ENCODE measurements at regions not wholly inside any gene's neighbourhood (a gene's known extent, or its start where the extent isn't known, plus 50 kb on each side); places are given as distances from the start of the nearest gene placed in this dataset.

GRCh38 chr4:157895205-157895604 lies 277.6 kb downstream of the GASK1B start:
- 81% methylated on average over 4 of the region's 4 CpGs for WGBS

GRCh38 chr4:157889788-157890187 lies 283.0 kb downstream of the GASK1B start:
- no peak for DNase-seq (ENCODE audit: low spot score)
- no peaks in the 10 kb centered on the region for H3K9me3 ChIP-seq (ENCODE audit: control insufficient read depth in 4 of 4, low read length in 3 of 4)
- no peak overlapping the region for H3K4me3 ChIP-seq (ENCODE audit: low read depth in 1 of 3, low read length in 3 of 3)
- H3K27ac ChIP-seq (ENCODE audit: low read depth in 1 of 2, low read length in 2 of 2), result no peak overlapping the region
- 86% methylated on average over 2 of the region's 2 CpGs for WGBS
- no peak overlapping the region for H3K9ac ChIP-seq (ENCODE audit: low read depth in 1 of 2, low read length in 2 of 2)
- H3K36me3 ChIP-seq (ENCODE audit: control insufficient read depth in 4 of 4, insufficient read depth in 3 of 4, low read depth in 1 of 4, low read length in 3 of 4), result no peaks in the 10 kb centered on the region
- H3K4me1 ChIP-seq (ENCODE audit: control insufficient read depth in 4 of 4, insufficient read depth in 4 of 4, low read length in 3 of 4), result no peaks in the 10 kb centered on the region
- H3K27me3 ChIP-seq (ENCODE audit: control insufficient read depth in 4 of 4, insufficient read depth in 4 of 4, low read length in 3 of 4), result no peaks in the 10 kb centered on the region
- TF ChIP-seq NR2F2 (IDR thresholded peaks at IDR 0.05) (no peak), RAD21 (IDR thresholded peaks at IDR 0.05) (no peak), HNF4G (IDR thresholded peaks at IDR 0.05) (no peak), CTCF (IDR thresholded peaks at IDR 0.05; ENCODE audit: low read depth, low read length, missing input control) (no peak), ATF3 (IDR thresholded peaks at IDR 0.05) (no peak), EGR1 (IDR thresholded peaks at IDR 0.05; ENCODE audit: low read depth in 2 of 2) (no peak), RXRA (IDR thresholded peaks at IDR 0.05) (no peak), FOXA2 (IDR thresholded peaks at IDR 0.05) (no peak), SP1 (IDR thresholded peaks at IDR 0.05) (no peak), FOXA1 (IDR thresholded peaks at IDR 0.05) (no peak)

More at GRCh38 chr4:157895205-157895604, 277.6 kb downstream of the GASK1B start:
- no peaks in the 10 kb centered on the region for H3K9me3 ChIP-seq (ENCODE audit: control insufficient read depth in 4 of 4, low read length in 3 of 4)
- no peaks in the 10 kb centered on the region for H3K4me1 ChIP-seq (ENCODE audit: control insufficient read depth in 4 of 4, insufficient read depth in 4 of 4, low read length in 3 of 4)
- H3K27me3 ChIP-seq (ENCODE audit: control insufficient read depth in 4 of 4, insufficient read depth in 4 of 4, low read length in 3 of 4), result no peaks in the 10 kb centered on the region
- no peak overlapping the region for H3K9ac ChIP-seq (ENCODE audit: low read depth in 1 of 2, low read length in 2 of 2)
- no peak overlapping the region for H3K27ac ChIP-seq (ENCODE audit: low read depth in 1 of 2, low read length in 2 of 2)
- DNase-seq (ENCODE audit: low spot score), result no peak
- no peak overlapping the region for H3K4me3 ChIP-seq (ENCODE audit: low read depth in 1 of 3, low read length in 3 of 3)
- H3K36me3 ChIP-seq (ENCODE audit: control insufficient read depth in 4 of 4, insufficient read depth in 3 of 4, low read depth in 1 of 4, low read length in 3 of 4), result no peaks in the 10 kb centered on the region
- TF ChIP-seq GABPA (IDR thresholded peaks at IDR 0.05 in 1 of 2, conservative IDR thresholded peaks at IDR 0.05 in 1 of 2), result no peak
- no peak for TF ChIP-seq MAX (IDR thresholded peaks at IDR 0.05)
- TF ChIP-seq ZBTB33 (IDR thresholded peaks at IDR 0.05), result no peak
- no peak for TF ChIP-seq ATF3 (IDR thresholded peaks at IDR 0.05)
- TF ChIP-seq FOXA2 (IDR thresholded peaks at IDR 0.05), result no peak
- no peak for TF ChIP-seq NR2F2 (IDR thresholded peaks at IDR 0.05)

- Histone ChIP-seq H3K4me1 (ENCODE audit: control insufficient read depth in 4 of 4, insufficient read depth in 4 of 4, low read length in 3 of 4) (no peaks in the 10 kb centered on the region), H3K27me3 (ENCODE audit: control insufficient read depth in 4 of 4, insufficient read depth in 4 of 4, low read length in 3 of 4) (no peaks in the 10 kb centered on the region), H3K27ac (ENCODE audit: low read depth in 1 of 2, low read length in 2 of 2) (no peak overlapping the region), H3K9me3 (ENCODE audit: control insufficient read depth in 4 of 4, low read length in 3 of 4) (no peaks in the 10 kb centered on the region), H3K36me3 (ENCODE audit: control insufficient read depth in 4 of 4, insufficient read depth in 3 of 4, low read depth in 1 of 4, low read length in 3 of 4) (no peaks in the 10 kb centered on the region), H3K9ac (ENCODE audit: low read depth in 1 of 2, low read length in 2 of 2) (no peak overlapping the region), H3K4me3 (ENCODE audit: low read depth in 1 of 3, low read length in 3 of 3) (no peak overlapping the region)
- TF ChIP-seq MAX (IDR thresholded peaks at IDR 0.05) (no peak), RAD21 (IDR thresholded peaks at IDR 0.05) (no peak), RXRA (IDR thresholded peaks at IDR 0.05) (no peak), FOXA2 (IDR thresholded peaks at IDR 0.05) (no peak), REST (IDR thresholded peaks at IDR 0.05) (no peak), TAF1 (conservative IDR thresholded peaks at IDR 0.05) (no peak), YY1 (IDR thresholded peaks at IDR 0.05) (no peak)
- WGBS, result 90% methylated on average over 4 of the region's 4 CpGs
- DNase-seq (ENCODE audit: low spot score), result no peak
These were observed 284.5 kb downstream of the GASK1B start for GRCh38 chr4:157888281-157888680.
